Thyroid gland (tissue), 4 donors: ENCODE measurements at regions not wholly inside any gene's neighbourhood (a gene's known extent, or its start where the extent isn't known, plus 50 kb on each side); places are given as distances from the start of the nearest gene placed in this dataset.

ENCODE experiments used
- CTCF ChIP-seq, 6 experiments: fragments of 200-600 bp in 3 of 6; fragments of 450-650 bp in 3 of 6; sonication (generic) in 3 of 6; IDR thresholded peaks; one replicate each; pipeline ENCODE4 v1.5.1; 2016 to 2019; ENCODE audit warnings: antibody characterized with exemption in 6 of 6, mild to moderate bottlenecking in 2 of 6, inconsistent platforms in 1 of 6, moderate library complexity in 1 of 6
- POLR2A ChIP-seq, 2 donors: fragments of 450-650 bp; IDR thresholded peaks; one replicate each; pipeline ENCODE4 v1.6.1; 2017; ENCODE audit warnings: antibody characterized with exemption in 2 of 2, mild to moderate bottlenecking in 2 of 2, moderate library complexity in 1 of 2

DNA sequence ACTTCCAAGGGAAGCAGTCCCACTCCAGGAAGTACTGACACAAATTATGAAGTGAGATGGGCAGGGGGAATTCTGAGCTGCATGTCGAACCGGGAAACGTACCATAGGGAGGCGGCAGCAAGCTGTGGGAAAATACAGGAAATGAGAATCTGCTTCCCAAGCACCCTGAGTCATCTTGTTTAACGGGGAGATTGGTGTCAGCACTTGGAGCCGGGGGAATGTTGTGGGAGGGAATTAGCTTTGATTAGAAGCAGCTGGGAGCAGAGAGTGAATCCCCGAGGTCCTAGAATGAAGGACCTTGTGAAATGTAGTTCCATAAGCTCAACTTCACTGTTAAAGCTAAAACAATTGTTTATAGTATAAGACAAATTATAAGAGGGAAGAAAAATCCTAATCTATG is 141.4 kb upstream of the PRKCQ start:
- TF ChIP-seq CTCF (IDR thresholded peaks at IDR 0.05) (no peak), POLR2A (IDR thresholded peaks at IDR 0.05) (no peak)
